Activated CD4-positive, alpha-beta T cell treated with anti-CD3 and anti-CD28 coated beads, Interleukin-2, amount 50 U/mL, for 24 hours (primary cell): ENCODE measurements at regions not wholly inside any gene's neighbourhood (a gene's known extent, or its start where the extent isn't known, plus 50 kb on each side); places are given as distances from the start of the nearest gene placed in this dataset.

Experiments used
- DNase-seq, 2 donors: peaks; one replicate each; pipeline ENCODE4 v3.0.0-alpha.2; 2020; ENCODE audit warnings: low read depth in 1 of 2, low spot score in 1 of 2

DNA sequence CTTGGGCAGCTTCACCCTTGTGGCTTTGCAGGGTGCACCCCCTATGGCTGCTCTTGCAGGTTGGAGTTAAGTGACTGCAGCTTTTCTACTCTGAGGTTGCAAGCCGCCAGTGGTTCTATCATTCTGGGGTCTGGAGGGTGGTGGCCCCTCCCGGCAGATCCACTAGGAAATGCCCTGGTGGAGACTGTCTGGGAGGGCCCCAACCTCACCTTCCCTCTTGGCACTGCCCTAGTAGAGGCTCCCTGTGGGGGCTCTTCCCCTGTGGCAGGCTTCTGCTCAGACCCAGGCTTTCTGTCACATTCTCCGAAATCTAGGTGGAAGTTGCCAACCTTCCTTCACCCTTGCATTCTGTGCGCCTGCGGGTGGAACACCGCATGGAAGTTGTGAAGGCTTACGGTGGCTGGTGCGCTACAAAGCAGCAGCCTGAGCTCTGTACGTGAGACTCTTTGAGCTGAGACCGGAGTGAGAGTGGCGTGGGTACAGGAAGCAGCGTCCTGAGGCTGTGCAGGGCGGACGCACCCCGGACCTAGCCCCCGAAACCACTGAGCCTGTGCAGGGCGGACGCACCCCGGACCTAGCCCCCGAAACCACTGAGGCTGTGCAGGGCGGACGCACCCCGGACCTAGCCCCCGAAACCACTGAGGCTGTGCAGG is 626.7 kb upstream of the FRG1 start:
- DNase-seq: no peak

DNA sequence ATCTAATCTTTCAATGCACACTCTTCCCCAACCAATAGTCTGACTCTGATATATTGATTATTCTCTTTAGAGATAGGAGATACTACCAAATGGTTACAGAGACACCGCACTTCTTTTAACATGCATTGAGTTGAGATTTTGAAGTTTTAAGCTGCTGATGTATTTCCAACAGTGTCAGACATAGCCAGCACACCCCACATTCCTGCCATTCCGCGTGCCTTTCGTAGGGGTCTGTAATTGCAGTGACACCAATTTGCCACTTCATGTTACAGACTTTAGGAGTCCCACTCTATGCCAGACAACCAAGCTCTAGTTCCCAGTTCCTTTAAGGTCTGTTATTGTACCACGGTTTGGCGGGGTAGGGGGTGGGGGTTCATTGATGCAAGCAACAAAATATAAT is 618.2 kb upstream of the FRG1 start:
- no peak for DNase-seq

DNA sequence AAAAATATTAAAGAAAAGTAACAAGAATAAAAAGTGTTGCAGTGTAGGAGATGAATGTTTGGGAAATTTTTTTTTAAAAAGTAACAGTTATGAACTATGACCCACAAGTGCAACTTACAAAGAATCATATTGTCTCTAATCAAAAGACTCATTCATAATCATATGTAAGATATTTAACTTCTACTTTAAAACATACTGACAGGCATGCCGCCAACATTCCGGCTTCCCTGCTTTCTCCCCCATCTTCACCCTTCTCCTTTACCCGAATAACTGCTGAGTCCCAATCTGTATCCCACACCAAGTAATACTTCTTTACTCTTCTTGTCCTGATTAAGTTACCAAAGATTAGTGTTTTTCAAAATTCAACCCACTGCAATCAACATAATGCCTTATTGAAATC is 598.8 kb upstream of the FRG1 start:
- no peak for DNase-seq

DNA sequence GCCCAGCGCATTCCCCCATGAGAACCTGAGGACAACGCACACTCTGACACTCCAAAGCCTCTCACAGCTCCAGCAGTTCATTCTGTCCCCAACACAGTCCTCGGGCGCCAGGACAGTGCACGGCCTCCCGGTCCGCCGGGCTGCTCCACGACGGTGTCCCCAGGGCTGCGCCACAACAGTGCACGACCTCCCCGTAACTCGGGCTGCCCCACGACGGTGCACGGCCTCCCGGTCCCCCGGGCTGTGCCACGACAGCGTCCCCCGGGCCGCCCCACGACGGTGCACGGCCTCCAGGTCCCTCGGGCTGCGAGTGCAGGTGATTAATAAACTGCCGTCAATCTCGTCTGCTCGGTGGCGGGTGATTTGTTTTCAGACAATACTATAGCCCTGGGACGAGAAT is 585.1 kb upstream of the FRG1 start:
- DNase-seq: no peak

DNA sequence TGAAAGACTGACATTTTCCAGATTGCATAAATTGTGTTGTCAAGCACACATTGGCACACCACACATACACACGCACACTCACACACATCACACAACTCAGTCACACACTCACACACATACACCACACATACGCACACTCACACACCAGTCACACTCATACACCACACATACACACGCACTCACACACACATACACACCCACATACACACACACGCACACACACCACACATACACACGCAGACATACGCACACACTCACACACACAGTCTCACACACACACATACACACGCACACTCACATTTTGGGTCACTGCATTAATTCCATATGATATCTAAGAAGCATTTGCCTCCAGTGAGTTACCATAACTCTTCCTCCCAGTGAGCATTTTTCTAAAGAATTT is 578.3 kb upstream of the FRG1 start:
- DNase-seq: no peak

DNA sequence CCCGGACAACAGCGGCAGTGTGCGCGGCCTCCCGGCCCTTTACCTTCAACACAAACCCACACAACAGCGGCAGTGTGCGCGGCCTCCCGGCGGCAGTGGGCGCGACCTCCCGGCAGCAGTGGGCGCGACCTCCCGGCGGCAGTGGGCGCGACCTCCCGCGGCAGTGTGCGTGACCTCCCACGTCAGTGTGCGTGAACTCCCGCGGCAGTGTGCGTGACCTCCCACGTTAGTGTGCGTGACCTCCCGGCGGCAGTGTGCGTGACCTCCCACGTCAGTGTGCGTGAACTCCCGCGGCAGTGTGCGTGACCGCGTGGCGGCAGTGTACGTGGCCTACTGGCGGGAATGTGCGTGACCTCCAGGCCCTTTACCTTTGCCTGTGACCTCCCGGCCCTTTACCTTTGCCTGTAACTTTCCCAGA is 576.6 kb upstream of the FRG1 start:
- DNase-seq: no peak

DNA sequence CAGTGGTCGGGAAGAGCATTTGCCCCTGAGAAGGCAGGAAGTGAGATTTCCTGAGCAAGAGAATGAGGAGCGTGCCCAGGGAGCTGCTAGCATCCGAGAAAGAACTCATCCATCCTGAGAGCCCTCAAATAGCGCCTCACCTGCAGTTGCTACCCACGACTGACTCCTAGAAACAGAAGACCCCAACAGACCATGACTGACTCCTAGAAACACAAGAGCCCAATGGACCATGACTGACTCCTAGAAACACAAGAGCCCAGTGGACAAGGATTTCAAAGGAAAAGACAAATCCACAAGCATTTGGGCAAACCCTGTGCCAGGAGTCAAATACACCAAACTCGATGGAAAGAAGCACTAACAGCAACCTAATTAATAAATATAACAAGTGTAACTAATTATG is 575.2 kb upstream of the FRG1 start:
- no peak for DNase-seq

DNA sequence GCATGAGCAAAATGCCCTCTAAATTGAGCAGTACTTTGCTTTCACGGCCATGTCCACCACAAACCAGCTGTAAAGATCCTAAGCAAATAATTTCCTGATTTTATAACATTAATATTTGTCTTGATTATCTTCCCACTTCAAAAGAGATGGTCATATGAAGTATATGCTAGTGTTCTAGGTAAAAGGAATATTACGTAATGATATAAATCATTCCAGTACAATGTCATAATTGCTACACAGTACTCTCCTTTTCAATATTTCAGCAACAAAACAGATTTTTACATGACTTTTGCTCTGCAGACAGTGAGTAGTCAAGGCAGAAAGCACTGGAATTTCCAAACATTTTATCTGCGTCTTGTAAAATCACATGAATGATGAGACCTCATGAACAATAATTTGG is 572.8 kb upstream of the FRG1 start:
- no peak for DNase-seq

DNA sequence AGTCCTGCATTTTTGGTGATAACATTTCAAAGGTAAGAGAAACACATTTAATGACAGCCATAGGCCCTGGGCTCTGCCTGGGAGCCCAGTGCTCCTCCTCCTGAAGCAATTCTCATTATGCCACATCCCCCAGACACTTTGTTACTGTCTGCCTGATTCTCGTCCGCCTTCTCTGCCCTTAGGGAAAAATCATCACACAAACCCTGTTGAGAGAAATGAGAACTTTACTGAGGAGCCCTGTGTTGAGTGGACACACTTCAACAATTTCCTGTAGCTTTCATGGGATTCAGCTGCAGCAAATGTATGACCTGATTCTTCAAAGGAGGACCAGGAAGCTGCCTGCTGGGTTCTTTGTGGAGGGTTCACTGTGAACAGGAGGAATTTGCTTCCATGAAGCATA is 566.5 kb upstream of the FRG1 start:
- no peak for DNase-seq

DNA sequence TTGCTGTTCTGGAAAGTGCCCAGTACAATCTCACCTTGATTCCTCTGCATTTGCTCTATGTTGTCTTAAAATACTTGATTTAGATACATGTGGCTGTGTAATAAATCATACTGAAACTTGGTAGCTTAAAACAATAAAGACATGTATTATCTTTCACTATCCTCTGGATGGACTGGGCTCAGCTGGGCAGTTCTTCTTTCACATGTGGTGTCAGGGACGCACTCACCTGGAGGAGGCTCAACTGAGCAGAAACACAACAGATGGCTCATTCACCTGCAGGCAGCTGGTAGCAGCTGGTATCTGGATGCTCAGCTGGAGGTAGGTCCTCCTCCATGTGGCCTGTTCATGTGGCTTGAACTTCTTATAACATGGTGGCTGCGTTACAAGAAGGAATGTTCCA is 563.8 kb upstream of the FRG1 start:
- no peak for DNase-seq

DNA sequence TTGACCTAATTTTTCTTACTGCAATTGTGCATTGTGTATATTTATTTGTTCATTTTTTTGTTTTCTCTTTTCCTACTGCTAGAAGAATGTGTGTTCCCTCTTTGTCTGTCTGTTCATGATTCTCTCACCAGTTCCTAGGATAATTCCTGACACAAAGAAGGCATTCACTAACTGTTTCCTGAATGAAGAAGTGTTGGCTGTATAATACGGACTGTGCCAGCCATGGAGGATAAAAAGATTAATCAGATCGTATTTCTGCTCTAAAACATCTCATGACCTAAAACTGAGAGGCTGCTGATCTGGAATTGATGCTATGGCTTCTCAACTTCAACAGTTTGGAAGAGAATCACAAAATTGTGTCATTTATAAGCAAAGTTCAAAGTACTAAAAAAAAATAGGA is 563.1 kb upstream of the FRG1 start:
- DNase-seq: no peak

DNA sequence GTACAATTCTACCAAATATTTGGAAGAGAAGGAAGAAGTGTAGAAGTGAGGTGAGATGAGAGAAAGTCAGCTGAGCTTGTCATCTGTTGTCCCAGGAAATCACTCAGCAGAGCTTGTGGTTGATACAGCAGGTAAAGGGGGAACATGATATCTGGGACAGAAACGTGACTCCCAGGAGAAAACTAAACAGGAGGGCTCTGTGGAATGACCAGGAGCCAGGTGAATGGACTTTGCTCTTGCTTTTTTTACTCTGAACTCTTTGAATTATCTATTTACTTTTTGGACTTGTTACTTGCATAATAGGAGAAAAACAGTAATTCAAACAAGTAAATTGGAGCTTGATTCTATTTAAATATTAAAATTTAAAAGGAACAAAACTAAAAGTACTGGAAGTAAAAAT is 555.6 kb upstream of the FRG1 start:
- no peak for DNase-seq

DNA sequence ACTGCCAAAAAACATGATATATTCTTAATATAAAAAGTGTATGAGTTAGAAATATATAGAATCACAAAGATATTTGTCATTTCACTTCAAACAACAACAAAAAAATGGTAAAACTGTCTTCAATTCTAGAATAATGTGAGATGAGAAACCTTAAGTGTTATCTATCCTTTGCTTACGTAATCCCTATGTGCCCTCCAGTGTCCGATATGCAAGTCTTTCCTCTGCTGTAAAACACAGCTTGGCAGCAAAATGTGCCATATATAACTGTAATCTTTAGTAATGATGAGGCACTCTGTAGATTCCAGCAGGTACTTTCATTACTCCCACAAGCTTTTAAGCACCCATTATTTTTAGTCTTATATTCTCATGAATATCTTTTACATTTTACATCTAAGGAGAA is 555.1 kb upstream of the FRG1 start:
- DNase-seq: no peak

DNA sequence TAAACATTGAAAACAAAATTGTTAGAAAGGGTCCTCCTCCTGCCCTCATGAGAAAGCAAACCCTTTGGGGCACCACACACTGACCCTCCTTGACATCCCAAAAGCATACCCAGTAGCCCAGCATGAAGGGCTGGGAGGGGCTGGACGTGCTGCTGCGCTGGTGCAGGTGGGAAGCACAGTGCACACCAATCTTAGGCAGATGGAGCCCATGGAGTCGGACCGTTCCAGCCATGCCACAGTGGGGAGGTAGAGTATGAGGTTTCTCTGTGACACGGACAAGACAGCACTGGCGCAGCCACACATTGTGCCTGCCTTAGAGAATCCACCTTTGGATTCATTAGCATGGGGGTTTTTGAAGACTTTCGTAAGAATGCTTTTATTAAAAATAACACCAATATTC is 544.2 kb upstream of the FRG1 start:
- DNase-seq: no peak

DNA sequence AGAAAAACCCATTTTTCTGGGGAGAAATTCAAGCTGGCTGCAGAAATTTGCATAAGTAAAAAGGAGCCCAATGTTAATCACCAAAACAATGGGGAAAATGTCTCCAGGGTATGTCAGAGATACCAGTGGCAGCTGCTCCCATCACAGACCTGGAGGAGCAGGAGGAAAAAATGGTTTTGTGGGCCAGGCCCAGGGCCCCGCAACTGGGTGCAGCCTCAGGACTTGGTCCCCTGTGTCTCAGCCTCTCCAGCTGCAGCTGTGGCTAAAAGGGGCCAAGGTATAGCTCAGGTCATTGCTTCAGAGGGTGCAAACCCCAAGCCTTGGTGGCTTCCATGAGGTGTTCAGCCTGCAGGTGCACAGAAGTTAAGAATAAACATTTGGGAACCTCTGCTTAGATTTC is 536.4 kb upstream of the FRG1 start:
- no peak for DNase-seq

DNA sequence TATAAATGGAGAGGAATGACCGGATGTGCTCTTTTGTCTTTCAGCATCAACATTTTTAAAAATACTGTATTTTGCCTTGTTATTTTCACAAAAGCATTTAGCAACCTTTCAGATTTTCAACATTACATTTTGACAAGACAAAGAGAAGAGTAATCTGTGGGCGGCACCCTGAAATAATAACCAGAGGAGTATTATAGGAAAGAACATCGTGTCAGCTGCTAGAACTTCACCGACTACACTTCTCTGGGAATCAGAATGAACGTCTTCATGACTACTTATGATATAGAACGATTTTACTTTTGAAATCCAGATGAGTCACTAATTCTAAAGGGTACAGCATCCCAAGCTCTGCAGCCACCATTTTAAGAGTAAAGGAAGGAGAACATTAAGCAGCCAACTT is 531.5 kb upstream of the FRG1 start:
- DNase-seq: no peak

DNA sequence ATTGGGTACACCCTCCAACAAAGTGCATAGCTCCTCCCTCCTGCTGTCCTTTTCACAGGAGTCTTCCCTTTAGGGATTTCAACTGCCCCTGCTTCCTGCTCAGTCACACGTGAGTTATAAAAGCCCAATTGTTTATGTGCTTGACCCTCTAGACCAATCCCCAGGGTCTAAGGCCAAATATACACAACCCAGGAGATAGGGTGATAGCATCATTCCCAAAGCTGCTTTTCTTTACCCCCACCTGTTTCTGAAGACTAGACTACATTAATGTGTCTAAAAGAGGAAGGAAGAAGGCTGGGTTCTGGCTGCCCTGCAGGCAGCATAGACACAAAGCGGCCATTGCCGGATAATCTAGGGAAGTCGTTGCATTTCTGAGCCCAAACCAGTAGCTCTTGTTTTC is 526.7 kb upstream of the FRG1 start:
- no peak for DNase-seq

DNA sequence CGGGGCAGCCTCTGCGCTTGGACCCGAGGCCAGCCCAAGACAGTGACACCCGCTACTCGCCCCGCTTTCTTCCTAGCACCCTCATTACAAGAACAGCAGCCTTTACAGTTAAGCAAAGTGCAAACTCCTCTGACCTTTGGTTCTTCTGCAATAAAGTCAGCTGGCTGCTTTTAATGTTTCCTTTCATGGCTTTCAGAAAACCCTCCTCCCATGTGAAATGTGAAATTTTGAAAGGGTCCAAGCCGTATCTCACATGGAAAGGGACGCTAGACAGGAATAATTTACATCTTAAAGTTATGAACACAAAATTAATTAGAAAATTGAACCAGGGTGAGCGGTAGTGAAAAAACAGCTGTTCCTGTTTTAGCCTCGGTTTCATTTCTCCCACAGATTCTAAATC is 520.1 kb upstream of the FRG1 start:
- DNase-seq: no peak

DNA sequence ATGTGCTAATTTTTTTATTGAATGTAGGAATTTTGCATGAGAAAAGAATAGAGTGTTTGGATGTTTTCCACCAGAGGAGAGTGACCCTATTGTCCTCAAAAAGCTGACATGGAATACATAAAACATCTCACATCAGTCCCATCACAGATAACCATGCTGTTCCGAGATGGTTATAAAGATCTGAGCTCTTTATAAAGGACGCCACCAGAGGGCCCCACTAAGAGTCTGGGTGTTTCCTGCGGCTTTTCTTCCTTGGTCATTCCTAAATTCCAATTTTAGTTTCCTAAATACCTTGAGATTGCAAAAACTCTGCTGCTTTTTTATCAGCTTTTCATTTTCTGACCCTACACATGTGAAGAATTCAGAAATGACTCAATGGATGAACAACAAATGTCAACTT is 504.5 kb upstream of the FRG1 start:
- no peak for DNase-seq

DNA sequence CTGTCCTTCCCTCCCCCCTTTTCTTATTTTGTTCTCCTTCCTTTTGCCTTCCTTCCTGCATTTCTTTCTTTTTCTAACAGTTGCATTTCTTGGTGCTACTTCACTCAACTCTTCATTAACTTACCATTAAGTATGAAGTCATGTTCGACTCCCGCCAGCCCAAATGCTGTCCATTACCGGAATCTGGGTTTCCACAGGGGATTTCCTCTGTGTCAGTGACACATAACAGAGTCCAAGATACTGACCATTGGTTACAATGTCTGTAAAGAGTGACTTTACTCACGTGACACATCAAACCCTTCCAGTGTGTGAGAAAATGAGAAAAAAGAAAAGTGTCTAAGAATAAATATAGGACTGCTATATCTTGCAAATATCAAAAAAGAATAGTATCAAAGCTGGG is 500.0 kb upstream of the FRG1 start:
- no peak for DNase-seq

DNA sequence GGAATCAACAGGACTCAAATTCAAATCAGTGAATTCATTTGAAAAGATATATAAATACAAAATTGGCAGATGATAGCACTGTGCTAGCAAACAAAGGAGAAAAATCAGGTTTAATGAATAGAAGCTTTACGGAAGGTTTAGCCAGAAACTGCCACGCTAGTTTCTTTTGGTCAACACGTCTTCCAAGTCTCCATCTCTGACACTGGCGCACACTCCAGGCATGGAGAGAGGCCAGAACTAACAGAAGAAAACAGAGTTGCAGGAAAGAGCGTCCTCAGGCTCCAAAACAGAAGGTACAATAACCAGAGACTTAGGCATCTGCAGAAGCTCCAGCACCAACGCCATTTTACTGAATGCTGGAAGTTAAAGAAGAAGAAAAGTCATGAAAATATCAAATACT is 497.3 kb upstream of the FRG1 start:
- no peak for DNase-seq

DNA sequence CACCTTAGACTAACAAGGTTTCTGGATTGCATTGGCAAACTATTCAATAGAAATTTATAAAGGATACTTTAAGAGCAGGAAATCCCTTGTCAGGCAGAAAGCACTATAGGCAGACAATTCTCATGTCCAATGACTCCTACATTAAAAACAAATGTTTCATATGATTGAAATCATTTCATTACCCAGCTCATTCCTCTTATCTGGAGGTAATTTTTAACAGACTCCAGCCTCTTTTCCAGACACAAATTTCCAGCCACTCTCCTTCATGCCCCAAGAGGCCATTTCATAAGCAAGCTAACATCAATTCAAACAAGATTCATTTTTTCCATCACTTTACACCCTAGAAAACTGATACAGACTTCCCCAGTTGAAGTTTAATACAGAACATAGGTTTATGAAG is 495.1 kb upstream of the FRG1 start:
- DNase-seq: no peak

DNA sequence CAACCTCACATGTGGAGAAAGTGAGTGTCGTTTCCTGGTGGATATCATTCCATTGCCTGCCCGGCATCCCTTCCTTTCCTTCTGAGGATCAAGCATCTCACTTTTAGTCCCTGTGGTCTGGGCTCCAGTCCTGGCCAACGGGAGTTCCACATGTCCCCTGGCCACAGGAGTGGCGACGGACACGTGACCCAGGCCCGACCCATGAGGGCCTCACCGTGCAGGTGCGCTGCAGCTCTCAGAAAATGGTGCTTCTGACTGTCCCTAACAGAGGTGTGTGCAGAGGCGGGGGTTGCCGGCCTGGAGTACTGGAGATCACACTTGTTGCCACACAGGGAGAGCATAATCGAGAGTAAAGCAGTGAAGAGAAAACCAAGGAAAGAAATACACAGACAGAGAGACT is 476.9 kb upstream of the FRG1 start:
- DNase-seq: no peak

DNA sequence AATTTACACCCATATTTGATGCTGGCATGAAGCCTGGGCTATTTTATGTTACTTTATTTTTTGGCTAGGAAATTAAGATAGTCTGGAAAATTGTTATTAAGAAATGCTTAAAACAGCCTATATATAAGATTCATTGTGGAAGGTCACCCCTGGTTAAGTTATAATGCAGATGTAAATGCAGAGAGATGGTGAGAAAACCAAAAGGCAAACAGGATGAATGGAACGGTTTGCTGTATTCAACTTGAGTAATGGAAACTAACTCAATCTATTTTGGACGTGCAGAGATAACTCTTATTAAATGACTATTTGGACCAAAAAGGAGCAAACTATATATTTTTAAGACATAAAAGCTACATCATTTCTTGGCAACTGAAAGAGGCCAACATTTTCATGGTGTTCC is 446.3 kb upstream of the FRG1 start:
- DNase-seq: no peak
